ENCODE measurements at regions not wholly inside any gene's neighbourhood (a gene's known extent, or its start where the extent isn't known, plus 50 kb on each side); places are given as distances from the start of the nearest gene placed in this dataset.

- no peaks in the 10 kb centered on the region for H3K36me3 Mint-ChIP-seq
- H3K27me3 Mint-ChIP-seq (ENCODE audit: low read depth in 2 of 2) = no peaks in the 10 kb centered on the region
- TF ChIP-seq CTCF (IDR thresholded peaks at IDR 0.05) = no peak
- ATAC-seq = no peak
- no peak overlapping the region for H3K27ac Mint-ChIP-seq
- DNase-seq = no peak
- WGBS (ENCODE audit: insufficient coverage) = no CpG with 5 or more reads among the region's 2 CpGs
- Histone ChIP-seq H3K27me3 (ENCODE audit: control insufficient read depth, insufficient read depth, low read length) (no peaks in the 10 kb centered on the region), H3K9me3 (ENCODE audit: control insufficient read depth, insufficient read depth, low read length) (peaks cover 4% of the 10 kb centered on the region), H3K4me1 (ENCODE audit: control insufficient read depth, insufficient read depth, low read length) (no peaks in the 10 kb centered on the region), H3K4me3 (ENCODE audit: low read length) (no peak overlapping the region), H3K36me3 (ENCODE audit: control insufficient read depth, insufficient read depth, low read length) (no peaks in the 10 kb centered on the region), H3K27ac (ENCODE audit: low read length) (no peak overlapping the region)
- H3K9me3 Mint-ChIP-seq = peaks cover 12 to 15% of the 10 kb centered on the region in 2 donors
- H3K4me3 Mint-ChIP-seq = no peak overlapping the region
- intact Hi-C loops (cut with micrococcal nuclease) = no loop called here
- no peaks in the 10 kb centered on the region for H3K4me1 Mint-ChIP-seq
These were observed 86.2 kb downstream of the PCDH18 start for GRCh38 chr4:137446071-137446470.

- H3K4me1 Mint-ChIP-seq = no peaks in the 10 kb centered on the region
- DNase-seq (no peak), ATAC-seq (no peak)
- TF ChIP-seq CTCF (IDR thresholded peaks at IDR 0.05) = no peak
- H3K27ac ChIP-seq (ENCODE audit: low read length) = no peak overlapping the region
- H3K36me3 ChIP-seq (ENCODE audit: control insufficient read depth, insufficient read depth, low read length) = no peaks in the 10 kb centered on the region
- no peaks in the 10 kb centered on the region for H3K4me1 ChIP-seq (ENCODE audit: control insufficient read depth, insufficient read depth, low read length)
- no peaks in the 10 kb centered on the region for H3K36me3 Mint-ChIP-seq
- no peak overlapping the region for H3K4me3 ChIP-seq (ENCODE audit: low read length)
- H3K4me3 Mint-ChIP-seq = no peak overlapping the region
- H3K9me3 Mint-ChIP-seq = peaks cover 15% of the 10 kb centered on the region in 2 donors
- H3K27ac Mint-ChIP-seq = no peak overlapping the region
- peaks cover 4% of the 10 kb centered on the region for H3K9me3 ChIP-seq (ENCODE audit: control insufficient read depth, insufficient read depth, low read length)
- intact Hi-C loops (cut with micrococcal nuclease) = no loop called here
- H3K27me3 Mint-ChIP-seq (ENCODE audit: low read depth in 2 of 2) = no peaks in the 10 kb centered on the region
- WGBS (ENCODE audit: insufficient coverage) = 100% methylated on average over 1 of the region's 3 CpGs
- no peaks in the 10 kb centered on the region for H3K27me3 ChIP-seq (ENCODE audit: control insufficient read depth, insufficient read depth, low read length)
These were observed 89.1 kb downstream of the PCDH18 start for GRCh38 chr4:137443031-137443800.

GRCh38 chr4:137432446-137433311 is 99.6 kb downstream of the PCDH18 start:
- no peaks in the 10 kb centered on the region for H3K4me1 ChIP-seq (ENCODE audit: control insufficient read depth, insufficient read depth, low read length)
- H3K4me3 Mint-ChIP-seq = no peak overlapping the region
- no peak overlapping the region for H3K27ac Mint-ChIP-seq
- H3K9me3 ChIP-seq (ENCODE audit: control insufficient read depth, insufficient read depth, low read length) = peaks cover 2% of the 10 kb centered on the region
- H3K9me3 Mint-ChIP-seq = peaks cover 3 to 12% of the 10 kb centered on the region in 2 donors
- no peak overlapping the region for H3K4me3 ChIP-seq (ENCODE audit: low read length)
- no peaks in the 10 kb centered on the region for H3K4me1 Mint-ChIP-seq
- no CpG with 5 or more reads among the region's 2 CpGs for WGBS (ENCODE audit: insufficient coverage)
- no peak overlapping the region for H3K27ac ChIP-seq (ENCODE audit: low read length)
- TF ChIP-seq CTCF (IDR thresholded peaks at IDR 0.05) = no peak
- H3K36me3 ChIP-seq (ENCODE audit: control insufficient read depth, insufficient read depth, low read length) = no peaks in the 10 kb centered on the region
- DNase-seq (no peak), ATAC-seq (no peak)
- no peaks in the 10 kb centered on the region for H3K27me3 ChIP-seq (ENCODE audit: control insufficient read depth, insufficient read depth, low read length)
- intact Hi-C loops (cut with micrococcal nuclease) = no loop called here
- peaks cover 8% of the 10 kb centered on the region for H3K36me3 Mint-ChIP-seq
- H3K27me3 Mint-ChIP-seq (ENCODE audit: low read depth in 2 of 2) = no peaks in the 10 kb centered on the region

Measured in natural killer cell (primary cell).